Loucy (cell line): ENCODE measurements at regions not wholly inside any gene's neighbourhood (a gene's known extent, or its start where the extent isn't known, plus 50 kb on each side); places are given as distances from the start of the nearest gene placed in this dataset.
"Not testable (repeated sequence)": the region's sequence is repeated elsewhere in the genome, so short reads cannot be mapped to it uniquely, and the experiment has no call there.

ENCODE experiments used
- H2AFZ ChIP-seq: fragments of 200-600 bp; sonication (generic); 2 replicates; pipeline ENCODE4 v1.6.0; 2016; ENCODE audit warnings: antibody characterized with exemption, mild to moderate bottlenecking, low read length, moderate library complexity
- H3F3A ChIP-seq: fragments of 200-600 bp; 2 replicates; pipeline ENCODE4 v1.6.0; 2016; ENCODE audit warnings: antibody characterized with exemption, low read depth, mild to moderate bottlenecking
- H3K27me3 ChIP-seq: fragments of 200-600 bp; sonication (generic); 2 replicates; pipeline ENCODE4 v1.6.1; 2014; ENCODE audit warnings: low read length, mild to moderate bottlenecking; ENCODE audit not compliant: insufficient read depth, poor library complexity, severe bottlenecking
- H3K36me3 ChIP-seq: fragments of 200-600 bp; sonication (generic); 2 replicates; pipeline ENCODE4 v1.6.1; 2016; ENCODE audit warnings: low read length; ENCODE audit not compliant: insufficient read depth
- H3K4me1 ChIP-seq: fragments of 200-600 bp; sonication (generic); 2 replicates; pipeline ENCODE4 v1.5.1; 2014; ENCODE audit warnings: low read length, mild to moderate bottlenecking; ENCODE audit not compliant: insufficient read depth, poor library complexity, severe bottlenecking
- H3K4me2 ChIP-seq: fragments of 200-600 bp; sonication (generic); 2 replicates; pipeline ENCODE4 v1.6.0; 2014; ENCODE audit warnings: antibody characterized with exemption, low read length, low read depth, mild to moderate bottlenecking; ENCODE audit not compliant: poor library complexity, severe bottlenecking
- H3K4me3 ChIP-seq: fragments of 200-600 bp; sonication (generic); 2 replicates; pipeline ENCODE4 v1.5.1; 2014; ENCODE audit warnings: low read length, mild to moderate bottlenecking, mixed read lengths; ENCODE audit not compliant: poor library complexity, severe bottlenecking
- H3K79me2 ChIP-seq: fragments of 200-600 bp; sonication (generic); 2 replicates; pipeline ENCODE4 v1.6.1; 2014; ENCODE audit warnings: low read length; ENCODE audit not compliant: insufficient read depth
- H3K9ac ChIP-seq: fragments of 200-600 bp; sonication (generic); 2 replicates; pipeline ENCODE4 v1.6.0; 2014; ENCODE audit warnings: mild to moderate bottlenecking, low read depth, low read length, moderate library complexity; ENCODE audit not compliant: poor library complexity, severe bottlenecking
- H3K9me2 ChIP-seq: fragments of 200-600 bp; sonication (generic); replicated peaks from 2 replicates; pipeline ENCODE4 v1.6.1; 2016; ENCODE audit warnings: low read depth, low read length, mixed read lengths
- H3K9me3 ChIP-seq: fragments of 200-600 bp; sonication (generic); 2 replicates; pipeline ENCODE4 v1.6.1; 2014; ENCODE audit warnings: mild to moderate bottlenecking, antibody characterized with exemption, low read length, low read depth; ENCODE audit not compliant: insufficient read depth
- H4K20me1 ChIP-seq: fragments of 200-600 bp; sonication (generic); 2 replicates; pipeline ENCODE4 v1.6.0; 2014; ENCODE audit warnings: antibody characterized with exemption, low read length, mild to moderate bottlenecking; ENCODE audit not compliant: insufficient read depth, poor library complexity, severe bottlenecking
- CTCF ChIP-seq: fragments of 200-600 bp; sonication (generic); conservative IDR thresholded peaks from 2 replicates; pipeline ENCODE4 v1.5.1; 2014; ENCODE audit warnings: mild to moderate bottlenecking, antibody characterized with exemption, low read length
- EZH2phosphoT487 ChIP-seq: fragments of 200-600 bp; IDR thresholded peaks from 2 replicates; pipeline ENCODE4 v1.6.1; 2018; ENCODE audit warnings: antibody characterized with exemption, mild to moderate bottlenecking, moderate library complexity, borderline replicate concordance

- Histone ChIP-seq H3K4me1 (no peaks in the 10 kb centered on the region), H4K20me1 (no peaks in the 10 kb centered on the region), H3K79me2 (no peaks in the 10 kb centered on the region), H3F3A (no peaks in the 10 kb centered on the region), H3K9ac (no peak overlapping the region), H3K4me2 (no peak overlapping the region), H3K36me3 (no peaks in the 10 kb centered on the region), H3K27me3 (no peaks in the 10 kb centered on the region), H2AFZ (no peak overlapping the region), H3K9me3 (no peaks in the 10 kb centered on the region), H3K9me2 (no peaks in the 10 kb centered on the region), H3K4me3 (no peak overlapping the region)
- no peak for TF ChIP-seq CTCF
- no peak for TF ChIP-seq EZH2phosphoT487
These were observed 74.6 kb downstream of the RPRM start for GRCh38 chr2:153403940-153404339.

GRCh38 chr2:153403352-153403751 lies 75.2 kb downstream of the RPRM start:
- H3K4me1 ChIP-seq, H3K9ac ChIP-seq, H3K27me3 ChIP-seq, H2AFZ ChIP-seq, H3K79me2 ChIP-seq, H4K20me1 ChIP-seq, H3K9me2 ChIP-seq, H3K36me3 ChIP-seq, H3F3A ChIP-seq, H3K4me3 ChIP-seq, H3K4me2 ChIP-seq, H3K9me3 ChIP-seq: not testable (repeated sequence)

- H3K9me3 ChIP-seq, result no peaks in the 10 kb centered on the region
- H3K27me3 ChIP-seq, result no peaks in the 10 kb centered on the region
- H3K79me2 ChIP-seq, result no peaks in the 10 kb centered on the region
- no peak overlapping the region for H3K9ac ChIP-seq
- H4K20me1 ChIP-seq, result no peaks in the 10 kb centered on the region
- H3K4me2 ChIP-seq, result no peak overlapping the region
- no peaks in the 10 kb centered on the region for H3K9me2 ChIP-seq
- H3K4me1 ChIP-seq, result no peaks in the 10 kb centered on the region
- H3F3A ChIP-seq, result no peaks in the 10 kb centered on the region
- H3K4me3 ChIP-seq, result no peak overlapping the region
- H3K36me3 ChIP-seq, result no peaks in the 10 kb centered on the region
- TF ChIP-seq CTCF (no peak), EZH2phosphoT487 (no peak)
- H2AFZ ChIP-seq, result no peak overlapping the region
These were observed 83.9 kb downstream of the RPRM start for GRCh38 chr2:153394686-153395085.

GRCh38 chr2:153394247-153394646 lies 84.3 kb downstream of the RPRM start:
- H3K36me3 ChIP-seq, result no peaks in the 10 kb centered on the region
- no peaks in the 10 kb centered on the region for H3K4me1 ChIP-seq
- H2AFZ ChIP-seq, result no peak overlapping the region
- H4K20me1 ChIP-seq, result no peaks in the 10 kb centered on the region
- H3K4me3 ChIP-seq, result no peak overlapping the region
- no peaks in the 10 kb centered on the region for H3K9me2 ChIP-seq
- no peak overlapping the region for H3K9ac ChIP-seq
- no peaks in the 10 kb centered on the region for H3F3A ChIP-seq
- H3K27me3 ChIP-seq, result no peaks in the 10 kb centered on the region
- TF ChIP-seq CTCF, result no peak
- TF ChIP-seq EZH2phosphoT487, result no peak
- H3K79me2 ChIP-seq, result no peaks in the 10 kb centered on the region
- no peaks in the 10 kb centered on the region for H3K9me3 ChIP-seq
- no peak overlapping the region for H3K4me2 ChIP-seq
